ENCODE measurements at regions not wholly inside any gene's neighbourhood (a gene's known extent, or its start where the extent isn't known, plus 50 kb on each side); places are given as distances from the start of the nearest gene placed in this dataset.

DNA sequence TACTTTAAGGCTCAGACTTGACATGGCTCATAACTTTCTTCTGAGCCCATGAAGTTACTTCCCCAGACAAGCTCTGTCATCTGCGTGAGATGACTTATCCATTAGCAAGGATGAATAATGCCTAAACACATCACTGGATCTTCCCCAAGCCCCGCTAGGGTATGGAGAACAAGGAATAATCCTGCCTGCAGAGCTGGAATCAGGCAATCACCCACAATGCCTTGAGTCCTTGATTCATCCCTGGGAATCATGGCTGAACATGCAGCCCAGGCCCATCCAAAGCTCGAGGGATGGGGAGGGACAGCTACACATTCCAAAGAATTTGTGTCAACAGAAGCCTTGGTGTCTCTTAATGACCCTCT, 131.7 kb downstream of the PSMG1 start:
- no peak for TF ChIP-seq CTCF (IDR thresholded peaks at IDR 0.05)
- TF ChIP-seq REST (IDR thresholded peaks at IDR 0.05; ENCODE audit: insufficient read depth in 1 of 2, low read depth in 2 of 2, low read length in 1 of 2) = no peak
- TF ChIP-seq POLR2AphosphoS5 (IDR thresholded peaks at IDR 0.05; ENCODE audit: low read depth, low read length) = no peak
